ENCODE measurements at regions not wholly inside any gene's neighbourhood (a gene's known extent, or its start where the extent isn't known, plus 50 kb on each side); places are given as distances from the start of the nearest gene placed in this dataset.
"Not testable (repeated sequence)": the region's sequence is repeated elsewhere in the genome, so short reads cannot be mapped to it uniquely, and the experiment has no call there.

DNA sequence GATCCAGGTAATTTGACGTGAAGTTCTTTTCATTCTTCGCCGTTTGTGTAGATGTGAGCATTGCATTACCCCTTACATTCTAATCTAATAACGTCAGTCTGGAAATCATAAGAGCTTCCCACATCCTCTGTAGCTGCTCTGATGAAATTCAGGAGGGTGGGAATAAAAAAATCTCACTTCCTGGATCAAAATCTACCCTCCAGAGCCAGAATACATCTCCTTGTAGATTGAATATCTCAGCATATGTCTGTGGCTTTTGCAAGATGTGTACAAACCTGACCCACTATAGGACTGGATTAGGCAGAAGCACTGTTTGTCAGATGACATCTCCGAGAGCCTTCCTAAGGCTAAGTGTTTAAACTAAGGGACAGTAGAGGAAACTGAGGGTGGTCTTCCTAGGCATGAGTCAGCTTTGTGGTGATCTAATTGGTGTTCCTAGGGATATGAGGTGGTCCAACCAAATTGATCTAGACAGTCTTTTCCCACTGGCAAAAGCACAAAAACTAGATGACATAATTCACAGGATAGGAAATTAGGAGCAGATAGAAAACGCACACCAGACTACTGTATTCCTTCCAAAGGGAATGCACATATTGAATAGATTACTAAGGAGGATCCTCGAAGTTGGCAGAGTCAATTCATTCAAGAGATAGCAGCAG lies 216.3 kb upstream of the LRTM1 start:
- no peak for DNase-seq
- intact Hi-C loops (cut with DNase I, micrococcal nuclease): no loop called here
- no peak for ATAC-seq

DNA sequence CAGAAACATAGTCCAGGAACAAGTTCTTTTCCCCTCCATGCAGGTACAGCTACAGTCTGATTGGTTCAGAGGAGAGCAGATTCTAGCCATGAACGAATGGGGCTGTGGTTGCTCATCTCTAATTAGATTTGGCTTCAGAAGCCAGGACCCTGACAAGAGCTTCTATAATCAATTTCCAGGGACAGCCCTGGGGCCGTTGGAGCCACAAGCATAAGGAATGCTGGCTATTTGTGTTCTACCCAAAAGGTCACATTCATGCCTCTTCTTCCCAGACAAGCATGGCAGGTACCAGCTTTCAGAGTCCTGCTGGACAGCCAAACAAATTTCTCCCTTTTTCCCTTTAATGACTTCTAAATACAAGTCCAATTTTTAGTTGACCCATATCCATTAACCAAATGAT lies 215.5 kb upstream of the LRTM1 start:
- intact Hi-C loops (cut with DNase I, micrococcal nuclease): no loop called here
- ATAC-seq: no peak
- DNase-seq: no peak

DNA sequence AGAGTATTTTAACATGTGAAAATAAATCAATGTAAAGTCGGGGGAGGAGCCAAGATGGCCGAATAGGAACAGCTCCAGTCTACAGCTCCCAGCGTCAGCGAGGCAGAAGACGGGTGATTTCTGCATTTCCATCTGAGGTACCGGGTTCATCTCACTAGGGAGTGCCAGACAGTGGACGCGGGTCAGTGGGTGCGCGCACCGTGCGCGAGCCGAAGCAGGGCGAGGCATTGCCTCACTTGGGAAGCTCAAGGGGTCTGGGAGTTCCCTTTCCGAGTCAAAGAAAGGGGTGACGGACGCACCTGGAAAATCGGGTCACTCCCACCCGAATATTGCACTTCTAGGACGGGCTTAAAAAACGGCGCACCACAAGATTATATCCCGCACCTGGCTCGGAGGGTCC lies 208.4 kb upstream of the LRTM1 start:
- intact Hi-C loops (cut with DNase I, micrococcal nuclease); DNase-seq; ATAC-seq: not testable (repeated sequence)

- DNase-seq: no peak
- intact Hi-C loops (cut with DNase I, micrococcal nuclease): no loop called here
- ATAC-seq: no peak
Observed at GRCh38 chr3:55128225-55128823, 200.5 kb upstream of the LRTM1 start.

GRCh38 chr3:55127565-55127964 lies 199.7 kb upstream of the LRTM1 start:
- no peak for ATAC-seq
- intact Hi-C loops (cut with DNase I, micrococcal nuclease): no loop called here

GRCh38 chr3:55124371-55124770 lies 196.5 kb upstream of the LRTM1 start:
- intact Hi-C loops (cut with DNase I, micrococcal nuclease): no loop called here
- ATAC-seq (no peak), DNase-seq (no peak)

More at GRCh38 chr3:55127565-55127964, 199.7 kb upstream of the LRTM1 start:
- DNase-seq: no peak

Data from left colon (tissue), 2 donors.